Renal pelvis (tissue), 1 donor: ENCODE measurements at regions not wholly inside any gene's neighbourhood (a gene's known extent, or its start where the extent isn't known, plus 50 kb on each side); places are given as distances from the start of the nearest gene placed in this dataset.
"Not testable (repeated sequence)": the region's sequence is repeated elsewhere in the genome, so short reads cannot be mapped to it uniquely, and the experiment has no call there.

Source experiments
- DNase-seq: peaks from one replicate; pipeline ENCODE4 v3.0.0-alpha.2; 2013

GRCh38 chr1:79955966-79956365 is 949.4 kb upstream of the ADGRL4 start:
- no peak for DNase-seq

- DNase-seq, result no peak
Observed at GRCh38 chr1:79950511-79950910, 944.0 kb upstream of the ADGRL4 start.

- DNase-seq, result no peak
Observed at GRCh38 chr1:79945391-79945790, 938.9 kb upstream of the ADGRL4 start.

GRCh38 chr1:79929356-79929755 is 922.8 kb upstream of the ADGRL4 start:
- DNase-seq, result no peak

GRCh38 chr1:79928901-79929300 is 922.4 kb upstream of the ADGRL4 start:
- no peak for DNase-seq

GRCh38 chr1:79920960-79921669 is 914.6 kb upstream of the ADGRL4 start:
- DNase-seq, result no peak

- no peak for DNase-seq
Observed at GRCh38 chr1:79914896-79915295, 908.4 kb upstream of the ADGRL4 start.

- DNase-seq, result no peak
Observed at GRCh38 chr1:79912813-79913212, 906.3 kb upstream of the ADGRL4 start.

GRCh38 chr1:79903321-79903720 is 896.8 kb upstream of the ADGRL4 start:
- DNase-seq, result no peak

GRCh38 chr1:79902418-79902817 is 895.9 kb upstream of the ADGRL4 start:
- no peak for DNase-seq

- DNase-seq, result no peak
Observed at GRCh38 chr1:79899914-79900313, 893.4 kb upstream of the ADGRL4 start.

GRCh38 chr1:79896140-79896539 is 889.6 kb upstream of the ADGRL4 start:
- DNase-seq, result no peak

- DNase-seq, result no peak
Observed at GRCh38 chr1:79895573-79895972, 889.0 kb upstream of the ADGRL4 start.

- DNase-seq, result not testable (repeated sequence)
Observed at GRCh38 chr1:79894129-79894528, 887.6 kb upstream of the ADGRL4 start.

- no peak for DNase-seq
Observed at GRCh38 chr1:79887059-79887458, 880.5 kb upstream of the ADGRL4 start.

- no peak for DNase-seq
Observed at GRCh38 chr1:79885101-79885500, 878.6 kb upstream of the ADGRL4 start.

- DNase-seq, result no peak
Observed at GRCh38 chr1:79877086-79877485, 870.6 kb upstream of the ADGRL4 start.

- no peak for DNase-seq
Observed at GRCh38 chr1:79875187-79875586, 868.7 kb upstream of the ADGRL4 start.

GRCh38 chr1:79874289-79874688 is 867.8 kb upstream of the ADGRL4 start:
- no peak for DNase-seq

- DNase-seq, result no peak
Observed at GRCh38 chr1:79859212-79859948, 852.9 kb upstream of the ADGRL4 start.

- DNase-seq, result no peak
Observed at GRCh38 chr1:79852004-79852403, 845.5 kb upstream of the ADGRL4 start.

GRCh38 chr1:79849388-79849787 is 842.9 kb upstream of the ADGRL4 start:
- no peak for DNase-seq

- DNase-seq, result no peak
Observed at GRCh38 chr1:79848316-79848715, 841.8 kb upstream of the ADGRL4 start.

- DNase-seq, result no peak
Observed at GRCh38 chr1:79847700-79848099, 841.2 kb upstream of the ADGRL4 start.
